A549 (cell line): ENCODE measurements at regions not wholly inside any gene's neighbourhood (a gene's known extent, or its start where the extent isn't known, plus 50 kb on each side); places are given as distances from the start of the nearest gene placed in this dataset.
"Not testable (repeated sequence)": the region's sequence is repeated elsewhere in the genome, so short reads cannot be mapped to it uniquely, and the experiment has no call there.

Experiments used
- CBX8 ChIP-seq: fragments of 200-600 bp; sonication (generic); IDR thresholded peaks from 2 replicates; pipeline ENCODE4 v1.6.1; 2016
- CEBPB ChIP-seq, 2 experiments: fragments of >200 bp in 1 of 2; sonication (Bioruptor Twin) in 1 of 2; formaldehyde crosslinking in 1 of 2; IDR thresholded peaks; 2 replicates each; pipeline ENCODE4 v1.6.1; 2012 to 2016
- CHD2 ChIP-seq: fragments of 150-350 bp; IDR thresholded peaks from 2 replicates; pipeline ENCODE4 v1.6.1; 2014; ENCODE audit warnings: low read length; ENCODE audit not compliant: partially characterized antibody
- CTCF ChIP-seq: fragments of >200 bp; sonication (Bioruptor Twin); formaldehyde crosslinking; IDR thresholded peaks from 3 replicates; pipeline ENCODE4 v1.5.1; 2016
- EP300 ChIP-seq, 2 experiments: fragments of >200 bp; sonication (Bioruptor Twin); formaldehyde crosslinking; IDR thresholded peaks; 2 replicates in 1 of 2; 3 replicates in 1 of 2; pipeline ENCODE4 v1.6.1; 2016 to 2017
- JUNB ChIP-seq: fragments of >200 bp; sonication (Bioruptor Twin); formaldehyde crosslinking; IDR thresholded peaks from 2 replicates; pipeline ENCODE4 v1.6.1; 2016
- MAX ChIP-seq: IDR thresholded peaks from 2 replicates; pipeline ENCODE4 v1.6.1; 2012
- POLR2A ChIP-seq: IDR thresholded peaks from 2 replicates; pipeline ENCODE4 v1.6.1; 2012; ENCODE audit warnings: mild to moderate bottlenecking, low read length
- SREBF2 ChIP-seq: fragments of 450-650 bp; IDR thresholded peaks from 2 replicates; pipeline ENCODE4 v1.6.1; 2014; ENCODE audit warnings: mild to moderate bottlenecking, moderate library complexity
- ZNF302 ChIP-seq: fragments of 250-450 bp; sonication (Bioruptor Pico); IDR thresholded peaks from 2 replicates; pipeline ENCODE4 v1.9.0; 2021; ENCODE audit warnings: inconsistent platforms, mild to moderate bottlenecking, moderate library complexity

GRCh38 chr2:140073763-140074162 is 1293.6 kb upstream of the NXPH2 start:
- not testable (repeated sequence) for TF ChIP-seq JUNB; CTCF; POLR2A; CBX8; SREBF2; CEBPB (IDR thresholded peaks at IDR 0.05); ZNF302 (CRISPR knock-in tag); MAX; CHD2; EP300 (IDR thresholded peaks at IDR 0.05)
